ENCODE measurements at regions not wholly inside any gene's neighbourhood (a gene's known extent, or its start where the extent isn't known, plus 50 kb on each side); places are given as distances from the start of the nearest gene placed in this dataset.

DNA sequence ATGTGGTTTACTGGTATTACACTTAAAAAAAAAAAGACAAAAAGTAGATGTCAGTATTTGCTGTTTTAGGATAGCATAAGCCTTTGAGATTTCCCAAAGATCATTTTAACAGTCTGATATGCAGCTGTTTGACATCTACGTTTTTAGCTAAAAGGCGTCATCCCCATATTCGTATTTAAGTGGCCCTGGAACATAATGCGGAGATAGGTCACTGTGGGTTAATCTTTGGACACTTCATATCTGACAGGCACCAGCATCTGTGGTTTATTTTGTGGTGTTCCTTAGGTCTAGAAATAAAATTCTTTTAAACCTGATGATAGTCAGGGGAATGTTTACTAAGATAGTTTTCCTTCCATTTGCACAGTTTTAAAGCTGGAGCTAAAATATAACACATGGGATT, 313.7 kb downstream of the SOX4 start:
- TF ChIP-seq EZH2 (IDR thresholded peaks at IDR 0.05; ENCODE audit: borderline replicate concordance, insufficient read depth, low read depth, low read length, poor library complexity, severe bottlenecking): no peak
- TF ChIP-seq, protein P1, sequence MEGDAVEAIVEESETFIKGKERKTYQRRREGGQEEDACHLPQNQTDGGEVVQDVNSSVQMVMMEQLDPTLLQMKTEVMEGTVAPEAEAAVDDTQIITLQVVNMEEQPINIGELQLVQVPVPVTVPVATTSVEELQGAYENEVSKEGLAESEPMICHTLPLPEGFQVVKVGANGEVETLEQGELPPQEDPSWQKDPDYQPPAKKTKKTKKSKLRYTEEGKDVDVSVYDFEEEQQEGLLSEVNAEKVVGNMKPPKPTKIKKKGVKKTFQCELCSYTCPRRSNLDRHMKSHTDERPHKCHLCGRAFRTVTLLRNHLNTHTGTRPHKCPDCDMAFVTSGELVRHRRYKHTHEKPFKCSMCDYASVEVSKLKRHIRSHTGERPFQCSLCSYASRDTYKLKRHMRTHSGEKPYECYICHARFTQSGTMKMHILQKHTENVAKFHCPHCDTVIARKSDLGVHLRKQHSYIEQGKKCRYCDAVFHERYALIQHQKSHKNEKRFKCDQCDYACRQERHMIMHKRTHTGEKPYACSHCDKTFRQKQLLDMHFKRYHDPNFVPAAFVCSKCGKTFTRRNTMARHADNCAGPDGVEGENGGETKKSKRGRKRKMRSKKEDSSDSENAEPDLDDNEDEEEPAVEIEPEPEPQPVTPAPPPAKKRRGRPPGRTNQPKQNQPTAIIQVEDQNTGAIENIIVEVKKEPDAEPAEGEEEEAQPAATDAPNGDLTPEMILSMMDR (IDR thresholded peaks at IDR 0.05): no peak
- Mint-ChIP-seq H3K27me3 (peaks cover 4% of the 10 kb centered on the region), H3K9me3 (ENCODE audit: insufficient read depth) (no peaks in the 10 kb centered on the region), H3K4me3 (no peak overlapping the region), H3K27ac (no peak overlapping the region), H3K4me1 (no peaks in the 10 kb centered on the region)
- ATAC-seq (ENCODE audit: low read depth): no peak
- Histone ChIP-seq H2AFZ (ENCODE audit: insufficient read depth, low read depth, low read length, poor library complexity, severe bottlenecking) (no peak overlapping the region), H3K4me1 (ENCODE audit: control insufficient read depth in 2 of 2, insufficient read depth in 2 of 2, low read length in 2 of 2) (no peaks in the 10 kb centered on the region), H4K20me1 (ENCODE audit: control insufficient read depth, insufficient read depth, low read length, poor library complexity, severe bottlenecking) (no peaks in the 10 kb centered on the region), H3K79me2 (ENCODE audit: control insufficient read depth, insufficient read depth, low read length) (no peaks in the 10 kb centered on the region), H3K27ac (ENCODE audit: low read length in 2 of 2) (no peak overlapping the region), H3K36me3 (replicated peaks in 1 of 2; ENCODE audit: control extremely low read depth in 1 of 2, control insufficient read depth in 1 of 2, extremely low read depth in 1 of 2, insufficient read depth in 2 of 2, low read length in 1 of 2) (no peaks in the 10 kb centered on the region), H3K4me2 (replicated peaks; ENCODE audit: low read depth, low read length, poor library complexity, severe bottlenecking) (no peak overlapping the region), H3K9ac (ENCODE audit: low read length) (no peak overlapping the region), H3K4me3 (ENCODE audit: control extremely low read depth in 1 of 5, extremely low read depth in 1 of 5, insufficient read depth in 1 of 5, low read depth in 2 of 5, low read length in 4 of 5) (no peak overlapping the region), H3K27me3 (replicated peaks in 1 of 4; ENCODE audit: control extremely low read depth in 1 of 4, control insufficient read depth in 3 of 4, insufficient read depth in 4 of 4, low read length in 3 of 4) (no peaks in the 10 kb centered on the region), H3K9me3 (ENCODE audit: control extremely low read depth in 1 of 3, control insufficient read depth in 2 of 3, insufficient read depth in 1 of 3, low read length in 2 of 3) (no peaks in the 10 kb centered on the region)
- intact Hi-C loops (cut with micrococcal nuclease): no loop called here
- DNase-seq: no peak
- ChIA-PET CTCF (no interaction called here), POLR2A (no interaction called here)
- no CpG with 5 or more reads among the region's 4 CpGs for WGBS (ENCODE audit: insufficient coverage)

DNA sequence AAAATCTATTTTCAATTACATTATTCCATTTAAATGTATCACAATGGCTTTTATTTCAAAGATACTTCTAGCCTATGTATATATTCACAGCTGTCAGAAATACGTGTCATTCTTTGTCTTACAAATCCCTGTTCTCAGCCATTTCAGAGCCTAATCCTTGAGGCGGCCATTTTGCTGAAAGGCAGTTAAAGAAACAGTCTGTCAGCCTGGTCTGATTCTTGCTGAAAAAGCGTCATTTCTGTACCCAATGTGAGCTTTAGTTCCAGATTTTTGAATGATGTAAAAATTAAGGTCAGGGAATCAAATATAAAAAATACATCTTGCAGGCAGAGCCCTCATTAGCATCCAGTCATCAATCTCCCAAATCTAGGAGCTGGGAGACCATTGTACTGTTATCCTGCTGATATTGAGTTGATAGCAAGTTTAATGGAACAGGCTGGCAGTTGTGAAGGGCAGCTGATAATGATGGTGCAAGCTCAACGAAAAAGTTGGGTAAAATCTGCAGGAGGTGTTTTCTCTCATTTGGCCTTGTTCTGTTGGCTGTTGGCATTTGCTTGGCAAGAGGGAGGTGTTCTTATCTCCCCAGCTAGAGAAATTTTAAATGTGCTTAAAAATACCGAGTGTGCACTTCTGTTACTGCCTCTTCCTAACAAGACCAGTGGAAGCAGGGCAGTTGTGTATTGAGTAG, 314.8 kb downstream of the SOX4 start:
- Histone ChIP-seq H3K79me2 (ENCODE audit: control insufficient read depth, insufficient read depth, low read length) (no peaks in the 10 kb centered on the region), H3K4me3 (ENCODE audit: control extremely low read depth in 1 of 5, extremely low read depth in 1 of 5, insufficient read depth in 1 of 5, low read depth in 2 of 5, low read length in 4 of 5) (no peak overlapping the region), H3K4me1 (ENCODE audit: control insufficient read depth in 2 of 2, insufficient read depth in 2 of 2, low read length in 2 of 2) (no peaks in the 10 kb centered on the region), H3K27me3 (replicated peaks in 1 of 4; ENCODE audit: control extremely low read depth in 1 of 4, control insufficient read depth in 3 of 4, insufficient read depth in 4 of 4, low read length in 3 of 4) (no peaks in the 10 kb centered on the region), H3K27ac (ENCODE audit: low read length in 2 of 2) (no peak overlapping the region), H3K9me3 (ENCODE audit: control extremely low read depth in 1 of 3, control insufficient read depth in 2 of 3, insufficient read depth in 1 of 3, low read length in 2 of 3) (no peaks in the 10 kb centered on the region), H3K4me2 (replicated peaks; ENCODE audit: low read depth, low read length, poor library complexity, severe bottlenecking) (no peak overlapping the region), H3K9ac (ENCODE audit: low read length) (no peak overlapping the region), H2AFZ (ENCODE audit: insufficient read depth, low read depth, low read length, poor library complexity, severe bottlenecking) (no peak overlapping the region), H3K36me3 (replicated peaks in 1 of 2; ENCODE audit: control extremely low read depth in 1 of 2, control insufficient read depth in 1 of 2, extremely low read depth in 1 of 2, insufficient read depth in 2 of 2, low read length in 1 of 2) (no peaks in the 10 kb centered on the region), H4K20me1 (ENCODE audit: control insufficient read depth, insufficient read depth, low read length, poor library complexity, severe bottlenecking) (no peaks in the 10 kb centered on the region)
- ATAC-seq (ENCODE audit: low read depth) (no peak), DNase-seq (no peak)
- 75% methylated on average over 2 of the region's 5 CpGs for WGBS (ENCODE audit: insufficient coverage)
- Mint-ChIP-seq H3K4me3 (no peak overlapping the region), H3K27me3 (peaks cover 4% of the 10 kb centered on the region), H3K4me1 (no peaks in the 10 kb centered on the region), H3K9me3 (ENCODE audit: insufficient read depth) (no peaks in the 10 kb centered on the region), H3K27ac (no peak overlapping the region)
- intact Hi-C loops (cut with micrococcal nuclease): no loop called here
- ChIA-PET CTCF (interaction anchor here (0.7 kb wide), 1 partner anchor 628 kb away, joined by 5 read pairs; no protein-coding TSS in a partner anchor), POLR2A (no interaction called here)
- no peak for TF ChIP-seq EZH2 (IDR thresholded peaks at IDR 0.05; ENCODE audit: borderline replicate concordance, insufficient read depth, low read depth, low read length, poor library complexity, severe bottlenecking)
- TF ChIP-seq, protein P1 (IDR thresholded peaks at IDR 0.05): no peak

All from B cell (primary cell).